Gastroesophageal sphincter (tissue), 3 donors: ENCODE measurements at regions not wholly inside any gene's neighbourhood (a gene's known extent, or its start where the extent isn't known, plus 50 kb on each side); places are given as distances from the start of the nearest gene placed in this dataset.

Experiments
- CTCF ChIP-seq, 4 experiments: fragments of 200-600 bp in 2 of 4; fragments of 450-650 bp in 2 of 4; sonication (generic) in 1 of 4; IDR thresholded peaks; one replicate each; pipeline ENCODE4 v1.5.1; 2017 to 2019; ENCODE audit warnings: antibody characterized with exemption in 4 of 4, mild to moderate bottlenecking in 2 of 4, moderate library complexity in 2 of 4
- POLR2A ChIP-seq, 2 donors: fragments of 450-650 bp; IDR thresholded peaks; one replicate each; pipeline ENCODE4 v1.6.1; 2017; ENCODE audit warnings: antibody characterized with exemption in 2 of 2, mild to moderate bottlenecking in 2 of 2, moderate library complexity in 1 of 2
- POLR2AphosphoS5 ChIP-seq: sonication (generic); formaldehyde crosslinking; IDR thresholded peaks from one replicate; pipeline ENCODE4 v1.6.1; 2017; ENCODE audit warnings: antibody characterized with exemption

- TF ChIP-seq CTCF (IDR thresholded peaks at IDR 0.05) (no peak), POLR2AphosphoS5 (no peak), POLR2A (IDR thresholded peaks at IDR 0.05) (no peak)
Observed at GRCh38 chr13:24985896-24986295, 110.0 kb upstream of the PABPC3 start.
